ENCODE measurements at regions not wholly inside any gene's neighbourhood (a gene's known extent, or its start where the extent isn't known, plus 50 kb on each side); places are given as distances from the start of the nearest gene placed in this dataset.

DNA sequence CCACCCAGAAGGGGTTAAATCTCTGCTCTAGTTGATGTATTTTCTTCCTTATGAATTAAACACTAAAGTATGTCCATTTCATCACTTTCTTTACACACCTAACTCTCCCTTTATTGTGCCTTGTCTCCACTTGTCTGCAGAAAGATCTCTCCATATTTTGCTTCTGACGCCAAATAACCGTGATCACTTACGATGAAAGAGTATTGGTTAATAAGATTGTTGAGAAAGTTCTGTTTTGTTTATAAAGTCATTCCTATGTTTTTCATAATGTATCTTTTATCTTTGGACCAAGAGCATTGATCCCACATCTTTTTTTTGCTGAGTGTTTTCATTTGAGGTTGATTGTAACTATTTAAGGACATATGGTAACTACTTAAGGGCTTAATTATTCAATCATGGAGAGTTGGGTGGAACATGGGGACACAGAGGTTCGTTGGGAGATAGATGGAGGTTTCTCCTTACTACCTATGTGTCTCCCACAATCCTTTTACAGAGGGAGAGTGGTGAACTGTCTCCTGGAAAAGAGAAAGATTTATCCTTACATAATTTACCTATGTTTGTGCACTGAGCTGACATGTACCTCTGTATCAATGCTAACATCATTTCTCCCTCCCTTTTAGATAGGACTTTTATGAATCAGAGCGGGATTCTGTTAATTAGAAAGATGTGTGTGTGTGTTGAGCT, 120.7 kb upstream of the SLC38A2 start:
- TF ChIP-seq, protein P1, sequence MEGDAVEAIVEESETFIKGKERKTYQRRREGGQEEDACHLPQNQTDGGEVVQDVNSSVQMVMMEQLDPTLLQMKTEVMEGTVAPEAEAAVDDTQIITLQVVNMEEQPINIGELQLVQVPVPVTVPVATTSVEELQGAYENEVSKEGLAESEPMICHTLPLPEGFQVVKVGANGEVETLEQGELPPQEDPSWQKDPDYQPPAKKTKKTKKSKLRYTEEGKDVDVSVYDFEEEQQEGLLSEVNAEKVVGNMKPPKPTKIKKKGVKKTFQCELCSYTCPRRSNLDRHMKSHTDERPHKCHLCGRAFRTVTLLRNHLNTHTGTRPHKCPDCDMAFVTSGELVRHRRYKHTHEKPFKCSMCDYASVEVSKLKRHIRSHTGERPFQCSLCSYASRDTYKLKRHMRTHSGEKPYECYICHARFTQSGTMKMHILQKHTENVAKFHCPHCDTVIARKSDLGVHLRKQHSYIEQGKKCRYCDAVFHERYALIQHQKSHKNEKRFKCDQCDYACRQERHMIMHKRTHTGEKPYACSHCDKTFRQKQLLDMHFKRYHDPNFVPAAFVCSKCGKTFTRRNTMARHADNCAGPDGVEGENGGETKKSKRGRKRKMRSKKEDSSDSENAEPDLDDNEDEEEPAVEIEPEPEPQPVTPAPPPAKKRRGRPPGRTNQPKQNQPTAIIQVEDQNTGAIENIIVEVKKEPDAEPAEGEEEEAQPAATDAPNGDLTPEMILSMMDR (IDR thresholded peaks at IDR 0.05), result no peak
- no peak for TF ChIP-seq POLR2A (IDR thresholded peaks at IDR 0.05)

Data from right lobe of liver (tissue), 4 donors.